Natural killer cell (primary cell): ENCODE measurements at regions not wholly inside any gene's neighbourhood (a gene's known extent, or its start where the extent isn't known, plus 50 kb on each side); places are given as distances from the start of the nearest gene placed in this dataset.

Source experiments
- ATAC-seq, 3 donors: fragments of 150-1000 bp in 2 of 3; fragments of 200-7000 bp in 1 of 3; cut with Tn5 transposase; 1 replicate in 1 of 3; 2 replicates in 2 of 3; pipeline ENCODE4 v1.10.0; 2021; ENCODE audit warnings: mild to moderate bottlenecking in 2 of 3, moderate library complexity in 2 of 3
- DNase-seq, 2 donors: peaks; one replicate each; pipeline versions ENCODE4 v3.0.0 to v3.0.0-alpha.2; 2013 to 2021; ENCODE audit warnings: mixed read lengths in 1 of 2
- H3K27ac ChIP-seq: one replicate; pipeline ENCODE4 v1.5.1; 2013; ENCODE audit warnings: mild to moderate bottlenecking, low read length
- H3K27me3 ChIP-seq: one replicate; pipeline ENCODE4 v1.6.1; 2013; ENCODE audit warnings: low read length; ENCODE audit not compliant: control insufficient read depth, insufficient read depth
- H3K36me3 ChIP-seq: one replicate; pipeline ENCODE4 v1.6.1; 2013; ENCODE audit warnings: low read length; ENCODE audit not compliant: control insufficient read depth, insufficient read depth
- H3K4me1 ChIP-seq: one replicate; pipeline ENCODE4 v1.6.1; 2013; ENCODE audit warnings: low read length; ENCODE audit not compliant: control insufficient read depth, insufficient read depth
- H3K4me3 ChIP-seq: one replicate; pipeline ENCODE4 v1.5.1; 2013; ENCODE audit warnings: low read length
- H3K9me3 ChIP-seq: one replicate; pipeline ENCODE4 v1.6.1; 2013; ENCODE audit warnings: low read length; ENCODE audit not compliant: control insufficient read depth, insufficient read depth
- H3K27ac Mint-ChIP-seq, 2 donors: one replicate each; pipeline ENCODE4 v1.8.0; 2022; ENCODE audit warnings: mild to moderate bottlenecking in 2 of 2, mixed read lengths in 2 of 2, moderate library complexity in 1 of 2
- H3K27me3 Mint-ChIP-seq, 2 donors: one replicate each; pipeline ENCODE4 v1.8.0; 2022; ENCODE audit warnings: low read depth in 2 of 2, mixed read lengths in 2 of 2
- H3K36me3 Mint-ChIP-seq: one replicate; pipeline ENCODE4 v1.8.0; 2022; ENCODE audit warnings: mixed read lengths
- H3K4me1 Mint-ChIP-seq, 2 donors: one replicate each; pipeline ENCODE4 v1.8.0; 2022; ENCODE audit warnings: mixed read lengths in 2 of 2
- H3K4me3 Mint-ChIP-seq: one replicate; pipeline ENCODE4 v1.8.0; 2022; ENCODE audit warnings: mild to moderate bottlenecking, moderate library complexity, mixed read lengths
- H3K9me3 Mint-ChIP-seq, 2 donors: one replicate each; pipeline ENCODE4 v1.8.0; 2022; ENCODE audit warnings: mixed read lengths in 2 of 2
- CTCF ChIP-seq: fragments of 200-600 bp; IDR thresholded peaks from one replicate; pipeline ENCODE4 v1.8.0; 2022; ENCODE audit warnings: antibody characterized with exemption
- WGBS: methylation state at CpG from one replicate; pipeline ENCODE4 v1.1.7; 2013; ENCODE audit warnings: missing lambda C conversion rate; ENCODE audit not compliant: insufficient coverage; 5-methylcytosine and 5-hydroxymethylcytosine counted together
- intact Hi-C: fragments of 100-400 bp; cut with micrococcal nuclease; formaldehyde crosslinking; loops from one replicate; pipeline ENCODE4 v1.14.2; 2022

DNA sequence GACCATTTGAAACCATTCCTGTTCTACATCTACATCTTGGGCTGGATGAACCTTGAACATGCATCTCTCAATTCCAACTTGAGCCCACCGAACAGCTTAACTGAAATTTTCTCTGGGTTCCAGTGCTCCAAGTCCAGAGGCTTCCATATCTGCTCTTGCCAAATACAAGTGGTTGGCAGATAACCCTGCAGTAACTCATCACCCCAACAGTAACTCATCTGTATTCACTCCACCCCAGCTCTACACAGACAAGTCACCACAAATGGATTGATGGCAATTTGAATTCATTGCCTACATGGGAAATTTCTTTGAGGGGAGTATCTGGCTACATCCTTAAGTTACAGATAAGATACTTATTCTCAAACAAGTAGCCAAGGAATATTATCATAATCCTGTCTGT is 502.4 kb upstream of the TNP1 start:
- intact Hi-C loops, result no loop called here
- H3K27ac ChIP-seq, result no peak overlapping the region
- no peaks in the 10 kb centered on the region for H3K36me3 ChIP-seq
- H3K4me3 ChIP-seq, result no peak overlapping the region
- 93% methylated on average over 1 of the region's 1 CpG for WGBS
- DNase-seq (no peak), ATAC-seq (no peak)
- Mint-ChIP-seq H3K27me3 (no peaks in the 10 kb centered on the region), H3K4me1 (no peaks in the 10 kb centered on the region), H3K36me3 (no peaks in the 10 kb centered on the region), H3K4me3 (no peak overlapping the region), H3K9me3 (no peaks in the 10 kb centered on the region), H3K27ac (no peak overlapping the region)
- TF ChIP-seq CTCF, result no peak
- no peaks in the 10 kb centered on the region for H3K4me1 ChIP-seq
- no peaks in the 10 kb centered on the region for H3K27me3 ChIP-seq
- no peaks in the 10 kb centered on the region for H3K9me3 ChIP-seq

DNA sequence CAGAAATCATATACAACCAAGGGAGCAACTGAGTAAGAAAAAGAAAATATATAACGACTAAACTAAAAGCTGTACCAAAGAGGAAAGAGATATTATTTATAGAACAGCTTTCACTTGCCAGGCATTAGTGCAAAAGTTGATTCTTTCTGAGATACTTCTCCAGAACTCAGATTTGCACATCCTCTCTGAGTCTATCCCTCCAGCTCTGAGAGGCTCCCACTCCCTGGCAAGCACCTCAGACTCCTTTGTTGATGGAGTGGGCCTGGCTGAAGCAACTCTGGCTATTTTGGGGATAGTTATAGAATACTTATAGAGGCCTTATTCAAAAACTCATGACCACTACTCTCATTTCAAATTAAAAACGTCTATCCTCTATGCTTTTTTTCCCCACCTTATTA is 501.6 kb upstream of the TNP1 start:
- TF ChIP-seq CTCF, result no peak
- Histone ChIP-seq H3K36me3 (no peaks in the 10 kb centered on the region), H3K9me3 (no peaks in the 10 kb centered on the region), H3K27me3 (no peaks in the 10 kb centered on the region), H3K4me3 (no peak overlapping the region), H3K4me1 (no peaks in the 10 kb centered on the region), H3K27ac (no peak overlapping the region)
- ATAC-seq (no peak), DNase-seq (no peak)
- intact Hi-C loops, result no loop called here
- no peaks in the 10 kb centered on the region for H3K36me3 Mint-ChIP-seq
- no CpG with 5 or more reads among the region's 2 CpGs for WGBS
- no peak overlapping the region for H3K4me3 Mint-ChIP-seq
- H3K9me3 Mint-ChIP-seq, result no peaks in the 10 kb centered on the region
- H3K27me3 Mint-ChIP-seq, result no peaks in the 10 kb centered on the region
- H3K4me1 Mint-ChIP-seq, result no peaks in the 10 kb centered on the region
- no peak overlapping the region for H3K27ac Mint-ChIP-seq

DNA sequence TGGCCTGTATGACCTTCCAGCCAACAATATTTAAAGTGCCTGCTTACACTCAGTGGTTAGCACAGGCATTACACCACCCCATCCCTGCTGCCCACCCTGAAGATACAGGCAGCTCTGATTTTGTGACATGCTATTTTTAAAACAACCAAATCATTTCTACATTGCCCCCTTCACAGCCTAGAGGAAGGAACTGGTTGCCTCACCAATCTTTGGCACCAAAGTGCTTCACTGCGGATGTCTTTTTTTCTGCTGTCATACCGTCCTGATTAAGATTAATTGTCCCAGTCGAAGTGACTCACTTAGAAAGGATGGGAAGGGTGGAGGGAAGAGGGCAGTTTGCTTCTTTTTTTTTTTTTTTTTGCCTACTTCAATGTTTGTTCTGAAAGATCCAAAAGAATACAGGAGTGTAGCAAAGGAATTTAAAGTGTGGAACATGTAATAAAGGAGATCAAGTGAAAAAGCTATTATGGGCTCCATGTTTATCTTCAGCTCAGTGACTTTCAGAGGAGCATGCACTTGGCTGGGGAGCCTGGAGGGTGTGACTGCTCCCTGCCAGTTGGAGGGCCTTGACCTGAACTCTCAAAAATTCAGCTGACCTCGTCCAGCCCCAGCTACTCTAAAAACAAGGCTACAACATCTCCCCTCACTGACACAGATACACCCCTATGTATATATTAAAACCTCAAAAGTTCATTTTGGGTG is 501.1 kb upstream of the TNP1 start:
- no peaks in the 10 kb centered on the region for H3K36me3 ChIP-seq
- 32% methylated on average over 4 of the region's 4 CpGs for WGBS
- Mint-ChIP-seq H3K27ac (no peak overlapping the region), H3K36me3 (no peaks in the 10 kb centered on the region), H3K4me3 (no peak overlapping the region), H3K4me1 (no peaks in the 10 kb centered on the region), H3K9me3 (no peaks in the 10 kb centered on the region), H3K27me3 (peaks cover 0 to 2% of the 10 kb centered on the region in 2 donors)
- no peaks in the 10 kb centered on the region for H3K27me3 ChIP-seq
- ATAC-seq (no peak), DNase-seq (no peak)
- no peak overlapping the region for H3K4me3 ChIP-seq
- TF ChIP-seq CTCF, result no peak
- no peak overlapping the region for H3K27ac ChIP-seq
- intact Hi-C loops, result no loop called here
- H3K9me3 ChIP-seq, result no peaks in the 10 kb centered on the region
- no peaks in the 10 kb centered on the region for H3K4me1 ChIP-seq

DNA sequence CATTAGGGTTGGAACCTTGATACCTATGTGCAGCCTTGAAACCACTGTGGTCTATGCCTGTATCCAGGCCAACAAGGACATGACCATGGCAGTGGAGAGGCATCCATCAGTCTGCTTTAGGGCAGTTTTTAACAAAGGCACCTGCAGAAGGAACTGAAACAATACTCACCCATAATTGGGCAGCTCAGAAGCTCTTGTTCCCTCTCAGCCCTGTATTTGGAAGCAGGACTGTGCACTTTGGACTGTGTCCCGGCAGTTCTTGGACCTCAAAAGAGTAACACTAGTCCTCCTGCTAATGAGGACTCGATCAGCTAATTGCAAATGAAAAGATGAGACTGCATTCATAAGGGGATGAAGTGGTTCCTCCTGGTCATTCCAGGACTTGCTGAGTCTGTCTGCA is 500.2 kb upstream of the TNP1 start:
- no peaks in the 10 kb centered on the region for H3K27me3 ChIP-seq
- no peak overlapping the region for H3K4me3 ChIP-seq
- H3K9me3 ChIP-seq, result no peaks in the 10 kb centered on the region
- H3K36me3 Mint-ChIP-seq, result no peaks in the 10 kb centered on the region
- 75% methylated on average over 2 of the region's 2 CpGs for WGBS
- DNase-seq, result no peak
- peaks cover 0 to 8% of the 10 kb centered on the region in 2 donors for H3K27me3 Mint-ChIP-seq
- H3K27ac ChIP-seq, result no peak overlapping the region
- no peak overlapping the region for H3K4me3 Mint-ChIP-seq
- TF ChIP-seq CTCF, result no peak
- H3K36me3 ChIP-seq, result no peaks in the 10 kb centered on the region
- no peak overlapping the region for H3K27ac Mint-ChIP-seq
- intact Hi-C loops, result no loop called here
- H3K4me1 Mint-ChIP-seq, result no peaks in the 10 kb centered on the region
- no peak for ATAC-seq
- no peaks in the 10 kb centered on the region for H3K4me1 ChIP-seq
- no peaks in the 10 kb centered on the region for H3K9me3 Mint-ChIP-seq
